Tibial nerve (tissue), 4 donors: ENCODE measurements at regions not wholly inside any gene's neighbourhood (a gene's known extent, or its start where the extent isn't known, plus 50 kb on each side); places are given as distances from the start of the nearest gene placed in this dataset.

Experiments
- DNase-seq, 2 donors: peaks; one replicate each; pipeline ENCODE4 v3.0.0-alpha.2; 2019; ENCODE audit warnings: low spot score in 2 of 2
- H3K27ac ChIP-seq, 4 donors: fragments of 200-600 bp; sonication (generic) in 3 of 4; one replicate each; pipeline ENCODE4 v1.5.1; 2017 to 2019; ENCODE audit warnings: mild to moderate bottlenecking in 1 of 4
- H3K27me3 ChIP-seq, 2 donors: fragments of 200-600 bp; sonication (generic) in 1 of 2; one replicate each; pipeline versions ENCODE4 v1.5.1 to v1.6.0; 2017 to 2019
- H3K36me3 ChIP-seq, 3 donors: fragments of 200-600 bp; sonication (generic); one replicate each; pipeline ENCODE4 v1.5.1; 2018 to 2019
- H3K4me1 ChIP-seq, 4 donors: fragments of 200-600 bp; sonication (generic) in 3 of 4; one replicate each; pipeline ENCODE4 v1.5.1; 2017 to 2019
- H3K4me3 ChIP-seq, 4 donors: fragments of 200-600 bp; sonication (generic) in 3 of 4; one replicate each; pipeline ENCODE4 v1.5.1; 2017 to 2019; ENCODE audit warnings: mild to moderate bottlenecking in 1 of 4, moderate library complexity in 1 of 4
- H3K9me3 ChIP-seq, 4 donors: fragments of 200-600 bp; sonication (generic) in 3 of 4; one replicate each; pipeline ENCODE4 v1.5.1; 2017 to 2019
- EP300 ChIP-seq, 2 donors: sonication (generic); formaldehyde crosslinking; IDR thresholded peaks; one replicate each; pipeline ENCODE4 v1.6.1; 2017; ENCODE audit warnings: antibody characterized with exemption in 2 of 2, mild to moderate bottlenecking in 1 of 2
- POLR2A ChIP-seq, 2 donors: fragments of 450-650 bp; IDR thresholded peaks; one replicate each; pipeline ENCODE4 v1.6.1; 2017; ENCODE audit warnings: antibody characterized with exemption in 2 of 2, mild to moderate bottlenecking in 2 of 2, moderate library complexity in 2 of 2
- WGBS, 2 donors: methylation state at CpG; one replicate each; pipeline ENCODE4 v1.1.5; 2018; 5-methylcytosine and 5-hydroxymethylcytosine counted together
- TF ChIP-seq, protein P1 (sequence below), 5 experiments: fragments of 200-600 bp in 3 of 5; fragments of 450-650 bp in 2 of 5; sonication (generic) in 3 of 5; IDR thresholded peaks; one replicate each; pipeline ENCODE4 v1.5.1; 2016 to 2019; ENCODE audit warnings: antibody characterized with exemption in 5 of 5, mild to moderate bottlenecking in 3 of 5, moderate library complexity in 2 of 5

DNA sequence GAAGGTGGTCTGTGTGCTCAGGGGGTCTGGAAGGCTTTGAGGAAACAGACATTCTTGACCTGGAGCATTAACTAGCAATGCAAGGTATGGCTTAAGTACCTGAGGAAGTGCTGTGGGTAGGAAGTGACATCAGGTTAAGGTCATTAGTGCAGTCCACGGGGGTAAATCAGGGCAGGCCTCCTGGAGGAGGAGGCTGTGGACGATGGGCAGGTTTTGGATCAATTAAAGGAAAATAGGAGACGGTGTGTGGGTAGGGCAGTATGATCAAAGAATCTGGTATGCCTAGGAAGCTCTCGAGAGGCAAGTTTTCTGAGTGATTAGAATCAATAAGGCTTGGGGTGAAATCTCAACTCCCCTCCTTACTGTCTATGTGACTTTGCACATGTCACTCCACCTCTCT is 295.3 kb downstream of the AACS start:
- no peak overlapping the region for H3K27ac ChIP-seq
- no peak overlapping the region for H3K4me3 ChIP-seq
- H3K27me3 ChIP-seq: no peaks in the 10 kb centered on the region
- 66 to 69% methylated on average over 4 of the region's 4 CpGs for WGBS, 2 donors
- no peaks in the 10 kb centered on the region for H3K36me3 ChIP-seq
- TF ChIP-seq, protein P1, sequence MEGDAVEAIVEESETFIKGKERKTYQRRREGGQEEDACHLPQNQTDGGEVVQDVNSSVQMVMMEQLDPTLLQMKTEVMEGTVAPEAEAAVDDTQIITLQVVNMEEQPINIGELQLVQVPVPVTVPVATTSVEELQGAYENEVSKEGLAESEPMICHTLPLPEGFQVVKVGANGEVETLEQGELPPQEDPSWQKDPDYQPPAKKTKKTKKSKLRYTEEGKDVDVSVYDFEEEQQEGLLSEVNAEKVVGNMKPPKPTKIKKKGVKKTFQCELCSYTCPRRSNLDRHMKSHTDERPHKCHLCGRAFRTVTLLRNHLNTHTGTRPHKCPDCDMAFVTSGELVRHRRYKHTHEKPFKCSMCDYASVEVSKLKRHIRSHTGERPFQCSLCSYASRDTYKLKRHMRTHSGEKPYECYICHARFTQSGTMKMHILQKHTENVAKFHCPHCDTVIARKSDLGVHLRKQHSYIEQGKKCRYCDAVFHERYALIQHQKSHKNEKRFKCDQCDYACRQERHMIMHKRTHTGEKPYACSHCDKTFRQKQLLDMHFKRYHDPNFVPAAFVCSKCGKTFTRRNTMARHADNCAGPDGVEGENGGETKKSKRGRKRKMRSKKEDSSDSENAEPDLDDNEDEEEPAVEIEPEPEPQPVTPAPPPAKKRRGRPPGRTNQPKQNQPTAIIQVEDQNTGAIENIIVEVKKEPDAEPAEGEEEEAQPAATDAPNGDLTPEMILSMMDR (IDR thresholded peaks at IDR 0.05): no peak
- no peak for TF ChIP-seq EP300 (IDR thresholded peaks at IDR 0.05)
- TF ChIP-seq POLR2A (IDR thresholded peaks at IDR 0.05): no peak
- no peaks in the 10 kb centered on the region for H3K9me3 ChIP-seq
- H3K4me1 ChIP-seq: no peaks in the 10 kb centered on the region
- no peak for DNase-seq

DNA sequence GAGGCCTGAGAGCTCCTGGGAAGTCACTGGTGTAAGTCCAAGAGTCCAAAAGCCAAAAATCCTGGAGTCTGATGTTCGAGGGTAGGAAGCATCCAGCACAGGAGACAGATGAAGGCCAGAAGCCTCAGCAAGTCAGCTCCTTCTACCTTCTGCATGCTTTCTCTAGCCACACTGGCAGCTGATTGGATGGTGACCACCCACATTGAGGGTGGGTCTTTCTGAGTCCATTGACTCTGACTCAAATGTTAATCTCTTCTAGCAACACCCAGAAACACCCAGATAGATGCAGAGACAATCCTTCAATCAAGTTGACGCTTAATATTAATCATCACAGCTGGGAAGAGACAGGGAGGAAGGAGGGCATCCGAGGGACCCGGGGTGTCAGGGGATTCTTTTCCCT is 305.8 kb downstream of the AACS start:
- H3K36me3 ChIP-seq: no peaks in the 10 kb centered on the region
- TF ChIP-seq POLR2A (IDR thresholded peaks at IDR 0.05) (no peak), EP300 (IDR thresholded peaks at IDR 0.05) (no peak)
- TF ChIP-seq, protein P1 (IDR thresholded peaks at IDR 0.05): no peak
- H3K4me1 ChIP-seq: no peaks in the 10 kb centered on the region
- H3K4me3 ChIP-seq: no peak overlapping the region
- H3K27ac ChIP-seq: no peak overlapping the region
- WGBS, 2 donors: 62 to 65% methylated on average over 4 of the region's 4 CpGs
- H3K9me3 ChIP-seq: peaks cover 0 to 4% (median 0%) of the 10 kb centered on the region in 4 donors
- no peak for DNase-seq
- no peaks in the 10 kb centered on the region for H3K27me3 ChIP-seq

DNA sequence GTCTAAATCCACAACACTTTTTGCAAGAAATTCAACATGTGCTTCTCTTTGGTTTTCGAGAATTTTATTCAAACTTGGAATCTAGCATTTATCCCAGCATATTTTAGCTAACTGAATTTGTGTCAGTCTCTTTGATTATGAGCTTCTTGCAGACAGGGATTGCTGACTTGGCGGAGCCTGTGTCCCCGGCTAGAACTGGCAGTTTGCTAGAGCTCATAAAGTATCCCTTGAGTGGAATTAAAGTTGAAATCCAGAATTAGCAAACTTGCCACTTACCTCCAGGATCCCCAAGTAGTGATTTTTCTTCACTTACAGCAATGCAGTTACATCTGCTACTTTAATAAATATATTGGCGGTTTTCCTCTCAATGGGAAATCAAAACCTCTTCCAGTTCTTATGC is 306.9 kb downstream of the AACS start:
- no peak overlapping the region for H3K27ac ChIP-seq
- H3K4me3 ChIP-seq: no peak overlapping the region
- TF ChIP-seq POLR2A (IDR thresholded peaks at IDR 0.05): no peak
- TF ChIP-seq EP300 (IDR thresholded peaks at IDR 0.05): no peak
- TF ChIP-seq, protein P1 (IDR thresholded peaks at IDR 0.05): no peak
- H3K4me1 ChIP-seq: no peaks in the 10 kb centered on the region
- H3K9me3 ChIP-seq: peaks cover 0 to 4% (median 0%) of the 10 kb centered on the region in 4 donors
- H3K36me3 ChIP-seq: no peaks in the 10 kb centered on the region
- no peak for DNase-seq
- H3K27me3 ChIP-seq: no peaks in the 10 kb centered on the region
- WGBS, 2 donors: 79% methylated on average over 4 of the region's 4 CpGs

DNA sequence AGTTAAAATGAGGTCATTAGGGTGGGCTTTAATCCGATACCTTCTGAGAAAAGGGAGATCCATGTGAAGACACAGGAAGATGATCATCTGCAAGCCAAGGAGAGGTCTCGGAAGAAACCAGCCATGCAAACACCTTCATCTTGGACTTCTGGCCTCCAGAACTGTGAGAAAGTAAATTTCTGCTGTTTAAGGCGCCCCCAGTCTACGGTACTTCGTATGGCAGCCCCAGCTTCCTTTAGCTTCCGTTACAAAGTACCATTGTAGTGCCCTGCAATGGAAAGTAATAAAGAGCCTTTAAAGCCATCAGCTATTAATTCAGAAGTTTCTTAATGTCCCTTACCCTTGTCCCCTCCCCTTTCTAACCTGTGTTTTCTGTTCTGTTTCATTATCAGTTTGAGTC is 308.1 kb downstream of the AACS start:
- no peak overlapping the region for H3K27ac ChIP-seq
- no peaks in the 10 kb centered on the region for H3K27me3 ChIP-seq
- no peaks in the 10 kb centered on the region for H3K4me1 ChIP-seq
- DNase-seq: no peak
- peaks cover 0 to 3% (median under 1%) of the 10 kb centered on the region in 4 donors for H3K9me3 ChIP-seq
- WGBS, 2 donors: 74 to 76% methylated on average over 6 of the region's 6 CpGs
- H3K36me3 ChIP-seq: no peaks in the 10 kb centered on the region
- no peak overlapping the region for H3K4me3 ChIP-seq
- TF ChIP-seq EP300 (IDR thresholded peaks at IDR 0.05) (no peak), POLR2A (IDR thresholded peaks at IDR 0.05) (no peak)

DNA sequence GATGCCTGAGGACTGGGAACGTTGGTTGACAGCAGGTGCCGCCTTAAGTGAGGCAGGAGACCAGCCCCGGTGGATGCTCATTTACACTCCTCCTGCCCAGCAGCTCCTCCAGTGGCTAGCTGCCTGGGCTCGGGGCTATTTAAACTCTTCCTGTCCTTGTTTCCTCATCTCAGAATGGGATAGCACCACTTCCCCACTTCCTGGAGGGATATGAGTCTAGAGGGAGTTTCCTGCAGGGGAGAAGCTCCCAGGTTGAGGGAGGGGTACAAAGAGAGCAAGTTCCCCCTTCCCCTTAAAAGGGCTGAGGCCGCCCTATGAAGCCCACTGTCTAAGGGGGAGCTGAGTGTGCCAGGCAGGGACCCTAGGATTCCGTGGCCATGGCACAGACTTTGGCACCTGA is 311.2 kb downstream of the AACS start:
- H3K4me3 ChIP-seq: no peak overlapping the region
- no peaks in the 10 kb centered on the region for H3K27me3 ChIP-seq
- DNase-seq: no peak
- no peak overlapping the region for H3K27ac ChIP-seq
- TF ChIP-seq EP300 (IDR thresholded peaks at IDR 0.05) (no peak), POLR2A (IDR thresholded peaks at IDR 0.05) (no peak)
- TF ChIP-seq, protein P1 (IDR thresholded peaks at IDR 0.05): no peak
- no peaks in the 10 kb centered on the region for H3K4me1 ChIP-seq
- H3K9me3 ChIP-seq: peaks cover 0 to 8% (median 0%) of the 10 kb centered on the region in 4 donors
- H3K36me3 ChIP-seq: no peaks in the 10 kb centered on the region
- WGBS, 2 donors: 53 to 59% methylated on average over 5 to 6 of the region's 6 CpGs

DNA sequence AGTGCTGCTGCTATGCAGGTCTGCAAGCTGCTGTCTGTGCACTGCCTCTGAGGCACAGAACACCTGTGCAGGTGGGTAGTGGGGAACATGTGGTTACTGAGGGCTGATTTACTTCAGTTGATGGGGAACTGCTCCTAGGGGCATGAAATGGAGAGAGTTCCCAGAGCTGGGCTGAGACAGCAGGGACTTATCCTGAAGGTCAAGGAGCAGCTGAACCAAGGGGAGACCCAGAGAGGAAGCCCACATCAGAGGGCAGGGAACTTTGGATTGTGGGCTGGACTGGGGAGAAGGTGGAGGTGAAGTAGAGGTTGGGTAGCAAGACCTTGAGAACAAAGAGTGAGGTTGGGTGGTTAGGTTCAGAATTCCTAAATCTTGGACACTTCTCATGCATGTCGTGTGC is 311.9 kb downstream of the AACS start:
- H3K27ac ChIP-seq: no peak overlapping the region
- no peak overlapping the region for H3K4me3 ChIP-seq
- H3K36me3 ChIP-seq: no peaks in the 10 kb centered on the region
- DNase-seq: no peak
- 96 to 100% methylated on average over 1 of the region's 1 CpG for WGBS, 2 donors
- H3K9me3 ChIP-seq: peaks cover 0 to 8% (median 0%) of the 10 kb centered on the region in 4 donors
- H3K27me3 ChIP-seq: no peaks in the 10 kb centered on the region
- TF ChIP-seq EP300 (IDR thresholded peaks at IDR 0.05) (no peak), POLR2A (IDR thresholded peaks at IDR 0.05) (no peak)
- TF ChIP-seq, protein P1 (IDR thresholded peaks at IDR 0.05): no peak
- H3K4me1 ChIP-seq: no peaks in the 10 kb centered on the region
